AG08395 (cell line): ENCODE measurements at regions not wholly inside any gene's neighbourhood (a gene's known extent, or its start where the extent isn't known, plus 50 kb on each side); places are given as distances from the start of the nearest gene placed in this dataset.
A peak's percentile ranks its signal among the peaks of the same experiment; 100 is the strongest.
"Not testable (repeated sequence)": the region's sequence is repeated elsewhere in the genome, so short reads cannot be mapped to it uniquely, and the experiment has no call there.

Experiments used
- DNase-seq: peaks from one replicate; pipeline ENCODE4 v3.0.0; 2012; ENCODE audit warnings: mixed read lengths, low spot score

DNA sequence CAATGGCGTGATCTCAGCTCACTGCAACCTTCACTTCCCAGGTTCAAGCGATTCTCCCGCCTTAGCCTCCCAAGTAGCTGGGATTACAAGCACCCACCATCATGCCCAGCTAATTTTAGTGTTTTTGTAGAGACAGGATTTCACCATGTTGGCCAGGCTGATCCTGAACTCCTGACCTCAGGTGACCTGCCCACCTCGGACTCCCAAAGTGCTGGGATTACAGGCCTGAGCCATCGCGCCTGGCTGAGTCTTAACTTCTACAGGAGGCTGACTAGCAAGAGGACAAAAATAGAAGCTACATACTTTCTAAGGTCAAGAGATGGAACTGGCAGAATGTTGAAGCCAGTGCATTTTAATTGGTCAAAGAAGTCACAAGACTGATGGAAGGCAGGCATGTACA lies 2296.2 kb upstream of the RAG2 start:
- not testable (repeated sequence) for DNase-seq

DNA sequence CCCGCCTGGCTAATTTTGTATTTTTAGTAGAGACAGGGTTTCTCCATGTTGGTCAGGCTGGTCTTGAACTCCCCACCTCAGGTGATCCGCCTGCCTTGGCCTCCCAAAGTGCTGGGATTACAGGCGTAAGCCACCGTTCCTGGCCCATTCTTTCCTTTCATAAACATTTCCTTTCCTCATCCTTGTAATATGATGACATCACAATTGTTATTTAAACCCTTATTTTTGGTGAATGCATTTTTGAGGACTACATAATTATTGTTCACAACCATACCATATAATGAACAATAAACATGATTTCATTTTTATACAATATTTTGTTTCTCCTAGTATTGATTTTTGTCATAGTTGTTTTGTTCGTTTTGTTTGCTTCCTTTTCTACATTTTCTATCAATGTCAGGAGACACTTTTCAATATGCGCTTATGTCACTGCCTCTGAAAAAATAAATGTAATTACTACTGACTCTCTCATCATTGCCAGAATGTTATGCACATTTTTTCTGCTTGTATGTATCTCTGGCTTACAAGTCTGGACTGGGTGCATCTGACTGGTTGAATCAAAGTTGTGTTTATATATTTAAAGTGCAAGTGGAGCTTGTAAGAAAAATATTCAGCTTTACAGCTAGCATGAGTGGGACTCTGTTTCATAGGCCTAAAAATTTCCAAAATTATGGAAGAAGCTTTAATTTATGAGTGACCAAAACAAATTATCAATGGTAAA lies 2286.3 kb upstream of the RAG2 start:
- DNase-seq = no peak

GRCh38 chr11:38867338-38867737 lies 2269.3 kb upstream of the RAG2 start:
- no peak for DNase-seq

- DNase-seq = no peak
Measured at GRCh38 chr11:38865922-38866321, 2267.9 kb upstream of the RAG2 start.

DNA sequence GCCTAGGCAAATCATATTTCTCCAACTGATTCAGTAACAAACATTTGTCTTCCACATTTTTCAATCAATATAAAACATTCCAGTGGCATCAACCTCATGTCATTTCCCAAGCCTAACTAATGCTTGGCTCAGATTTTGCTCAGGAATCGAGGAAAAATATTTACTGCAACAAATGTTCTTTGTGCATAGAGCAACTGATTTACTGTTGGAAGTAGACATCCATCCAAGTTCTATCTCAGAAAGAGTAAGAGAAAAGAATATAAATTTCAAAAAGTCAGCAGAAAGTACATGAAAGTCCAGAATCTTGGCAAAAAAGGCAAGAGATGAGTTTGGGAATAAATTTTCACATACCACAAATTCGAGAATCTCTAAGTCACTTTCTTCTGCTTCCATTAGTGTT lies 2245.0 kb upstream of the RAG2 start:
- no peak for DNase-seq

DNA sequence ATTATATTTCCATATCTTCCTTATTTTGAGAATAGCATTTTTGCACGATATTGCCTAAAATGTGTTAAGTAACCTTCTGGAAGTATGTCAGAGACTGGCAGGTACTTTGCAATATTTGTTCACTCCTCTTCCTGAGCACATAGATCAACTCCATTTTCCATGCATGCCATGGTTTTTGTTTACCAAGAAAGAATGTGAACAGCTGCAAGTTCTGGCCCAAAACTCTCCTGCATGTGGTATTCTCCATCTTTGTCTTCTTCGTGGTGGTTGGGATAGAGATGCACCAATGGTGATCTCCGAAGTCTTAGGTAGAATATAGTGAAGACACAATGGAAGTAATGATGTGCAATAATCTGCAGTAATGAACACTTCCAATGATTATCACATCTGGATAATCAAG lies 2241.0 kb upstream of the RAG2 start:
- no peak for DNase-seq

DNA sequence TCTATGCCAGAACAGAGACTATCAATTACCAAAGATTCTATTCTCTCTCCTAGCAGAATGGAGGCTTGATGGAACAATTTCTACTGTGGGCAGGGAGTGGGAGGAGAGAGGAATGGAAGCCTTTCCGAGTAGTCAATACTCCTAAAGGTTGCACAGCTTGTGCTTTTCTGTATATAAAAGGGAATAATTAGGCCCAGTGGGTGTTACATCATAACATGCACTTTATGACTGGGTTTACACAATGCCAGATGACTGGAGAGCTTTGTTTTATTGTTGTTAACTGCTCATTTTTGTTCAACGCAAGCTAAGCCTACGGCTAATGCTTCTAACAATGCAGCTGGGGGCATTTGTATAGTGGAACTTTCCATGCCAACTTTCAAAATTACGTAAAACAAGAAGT lies 2237.9 kb upstream of the RAG2 start:
- DNase-seq = no peak

- no peak for DNase-seq
Measured at GRCh38 chr11:38824573-38824972, 2226.5 kb upstream of the RAG2 start.

DNA sequence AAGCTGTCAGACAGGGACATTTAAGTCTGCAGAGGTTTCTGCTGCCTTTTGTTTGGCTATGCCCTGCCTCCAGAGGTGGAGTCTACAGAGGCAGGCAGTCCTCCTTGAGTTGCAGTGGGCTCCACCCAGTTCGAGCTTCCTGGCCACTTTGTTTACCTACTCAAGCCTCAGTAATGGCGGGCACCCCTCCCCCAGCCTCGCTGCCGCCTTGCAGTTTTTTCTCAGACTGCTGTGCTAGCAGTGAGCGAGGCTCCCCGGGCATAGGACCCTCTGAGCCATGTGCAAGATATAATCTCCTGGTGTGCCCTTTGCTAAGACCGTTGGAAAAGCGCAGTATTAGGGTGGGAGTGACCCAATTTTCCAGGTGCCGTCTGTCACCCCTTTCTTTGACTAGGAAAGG lies 2223.8 kb upstream of the RAG2 start:
- not testable (repeated sequence) for DNase-seq

GRCh38 chr11:38819981-38820380 lies 2221.9 kb upstream of the RAG2 start:
- no peak for DNase-seq

DNA sequence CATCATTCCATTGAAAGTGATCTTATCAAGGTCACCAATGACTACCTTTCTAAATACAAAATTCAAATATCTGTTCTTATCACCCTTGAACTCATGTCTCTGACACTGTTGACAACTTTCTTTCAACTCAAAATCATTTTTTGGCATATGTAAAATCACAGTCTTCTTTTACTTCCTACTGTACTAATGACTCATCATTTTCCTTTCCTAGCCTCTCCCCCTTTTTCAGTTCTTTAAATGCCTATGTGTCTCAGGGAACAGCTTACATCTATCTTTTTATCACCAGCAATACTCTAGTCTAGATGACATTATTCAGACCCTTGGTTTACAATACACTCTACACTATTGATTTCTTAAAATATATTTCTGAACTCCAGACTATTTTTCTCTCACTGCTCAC lies 2220.7 kb upstream of the RAG2 start:
- DNase-seq = no peak

DNA sequence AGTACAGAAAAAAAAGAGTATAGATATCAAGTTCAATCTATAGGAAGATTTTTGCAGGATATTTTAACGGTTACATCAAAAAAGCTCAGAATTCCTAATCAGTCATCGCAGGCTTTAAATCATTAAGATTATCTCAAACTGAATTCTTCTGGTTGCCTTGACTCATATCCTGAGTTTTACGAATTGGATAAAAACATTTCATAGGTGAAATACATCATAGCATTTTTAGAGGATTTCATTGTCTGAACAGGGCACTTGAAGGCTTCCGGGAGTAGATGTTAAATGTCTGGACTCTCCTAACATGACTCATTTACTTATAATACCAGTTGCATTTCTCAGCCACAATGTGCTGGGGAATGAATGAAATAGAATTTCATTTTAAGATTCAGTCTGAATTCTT lies 2216.6 kb upstream of the RAG2 start:
- no peak for DNase-seq

- no peak for DNase-seq
Measured at GRCh38 chr11:38809521-38809920, 2211.5 kb upstream of the RAG2 start.

DNA sequence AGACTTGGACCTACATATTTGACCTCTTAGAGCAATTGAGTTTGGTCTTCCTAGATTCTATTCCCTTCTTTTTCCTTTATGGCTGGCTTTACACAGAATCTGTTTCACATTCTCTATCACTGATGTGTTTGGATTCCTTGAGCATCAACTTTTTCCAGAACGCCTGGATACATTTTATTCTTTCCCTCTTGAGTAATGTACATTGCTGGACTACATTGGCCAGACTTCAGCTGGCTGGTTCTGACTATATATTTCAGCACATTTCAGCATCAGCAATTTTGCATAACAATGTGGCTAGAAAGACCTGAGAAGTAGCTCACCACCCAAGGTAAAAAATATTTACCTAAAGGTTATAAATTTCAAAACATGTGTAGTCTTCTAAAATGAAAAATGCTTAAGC lies 2198.2 kb upstream of the RAG2 start:
- no peak for DNase-seq

DNA sequence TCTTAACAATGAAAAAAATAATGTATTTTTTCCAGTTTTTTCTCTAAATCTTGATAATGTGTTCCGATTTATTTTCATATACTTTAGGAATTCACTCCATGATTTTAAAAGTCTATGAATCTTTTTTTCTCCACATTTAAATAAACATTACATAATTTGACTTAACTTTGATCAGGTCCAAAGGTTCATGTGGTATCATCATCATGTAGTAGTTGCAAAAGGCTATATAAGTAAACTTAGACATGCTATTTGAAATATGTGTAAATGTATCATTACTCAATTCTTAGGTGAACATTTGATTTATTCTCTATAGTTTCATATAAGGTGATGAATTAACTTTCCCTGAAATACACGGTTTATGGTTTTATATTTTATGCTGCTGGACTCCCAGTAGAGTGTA lies 2197.0 kb upstream of the RAG2 start:
- DNase-seq = no peak

DNA sequence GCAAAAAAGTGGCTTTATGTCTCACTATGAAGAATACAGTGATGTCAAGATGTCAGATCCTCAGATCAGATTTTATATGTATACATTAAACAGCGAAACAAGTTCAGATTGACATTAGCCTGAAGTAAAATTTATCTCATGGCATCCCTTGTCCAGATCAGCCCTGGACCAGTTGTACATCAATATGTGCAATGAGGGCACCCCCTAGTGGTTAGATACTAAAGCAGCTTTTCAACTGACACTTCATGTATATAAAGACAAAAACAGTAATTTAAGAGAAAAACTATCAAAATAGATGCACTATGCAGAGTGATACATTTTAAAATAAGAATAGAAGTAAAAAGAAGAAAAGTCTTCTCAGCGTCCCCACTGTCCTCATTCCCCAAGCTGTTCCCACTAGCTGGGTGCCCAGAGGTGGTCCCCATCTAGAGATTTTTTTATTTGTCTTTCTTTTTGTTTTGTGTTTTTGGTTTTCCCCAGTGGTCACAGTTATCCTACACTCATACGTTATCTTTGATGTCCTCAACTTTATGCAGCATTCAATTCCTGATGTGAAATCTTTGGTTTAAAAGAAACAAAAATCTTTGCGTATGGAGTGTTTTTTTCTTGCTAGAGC lies 2193.4 kb upstream of the RAG2 start:
- DNase-seq = peak; percentile 9

DNA sequence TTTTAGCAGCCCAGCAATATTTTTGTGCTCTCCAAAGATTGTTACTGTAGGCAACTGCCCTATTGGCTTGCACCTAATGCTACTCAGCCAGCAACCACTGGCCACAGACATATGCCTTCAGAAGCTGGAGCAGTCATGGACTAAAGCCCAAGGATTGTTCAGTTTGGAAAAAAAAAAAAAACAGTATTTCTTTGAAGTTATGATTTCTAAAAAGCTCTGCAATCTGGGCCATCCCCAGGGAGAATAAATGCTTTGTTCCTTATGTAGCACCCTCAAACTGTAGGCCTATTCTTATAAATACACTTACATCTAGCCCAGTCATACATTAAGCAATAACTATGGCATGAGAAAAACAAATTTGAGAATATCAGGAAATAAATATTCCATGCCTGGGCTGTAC lies 2190.5 kb upstream of the RAG2 start:
- no peak for DNase-seq

DNA sequence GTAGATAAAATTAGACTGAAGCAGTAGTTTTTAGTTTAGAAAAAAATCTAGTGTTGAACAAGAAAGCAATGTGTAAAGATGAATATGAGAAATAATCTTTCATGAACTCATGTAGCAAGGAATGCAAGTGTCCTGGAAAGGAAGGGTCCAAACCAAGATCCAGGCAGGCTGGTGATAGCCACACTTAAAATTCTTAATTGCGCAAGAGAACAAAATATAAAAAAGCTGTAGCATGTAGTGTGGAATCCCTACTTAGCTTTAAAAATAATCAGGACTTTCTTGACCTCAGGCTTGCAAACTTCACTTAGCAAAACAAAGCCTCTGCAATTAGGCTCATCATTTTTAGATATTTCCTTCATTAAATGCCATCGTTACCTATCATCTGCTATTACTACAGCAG lies 2186.1 kb upstream of the RAG2 start:
- DNase-seq = no peak

GRCh38 chr11:38766796-38767195 lies 2168.8 kb upstream of the RAG2 start:
- DNase-seq = no peak

DNA sequence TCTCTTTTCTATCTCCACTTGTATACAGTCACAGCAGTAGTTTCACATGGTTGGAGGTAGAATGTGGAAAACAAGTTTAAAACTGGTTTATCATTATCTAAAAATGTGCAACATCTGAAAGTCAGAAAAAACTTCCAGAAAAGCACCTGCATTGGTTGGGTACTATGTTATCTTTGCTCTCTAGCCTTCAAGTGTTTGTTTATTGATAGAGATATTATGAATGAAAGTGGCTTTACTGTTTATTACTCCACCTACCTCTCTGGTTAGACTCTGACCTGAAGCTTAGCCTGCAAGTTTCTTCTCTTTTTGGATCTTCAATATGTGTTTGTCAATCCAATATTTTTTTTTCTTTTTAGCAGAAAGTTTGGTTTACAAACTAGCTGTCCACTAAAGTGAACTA lies 2161.4 kb upstream of the RAG2 start:
- DNase-seq = no peak

DNA sequence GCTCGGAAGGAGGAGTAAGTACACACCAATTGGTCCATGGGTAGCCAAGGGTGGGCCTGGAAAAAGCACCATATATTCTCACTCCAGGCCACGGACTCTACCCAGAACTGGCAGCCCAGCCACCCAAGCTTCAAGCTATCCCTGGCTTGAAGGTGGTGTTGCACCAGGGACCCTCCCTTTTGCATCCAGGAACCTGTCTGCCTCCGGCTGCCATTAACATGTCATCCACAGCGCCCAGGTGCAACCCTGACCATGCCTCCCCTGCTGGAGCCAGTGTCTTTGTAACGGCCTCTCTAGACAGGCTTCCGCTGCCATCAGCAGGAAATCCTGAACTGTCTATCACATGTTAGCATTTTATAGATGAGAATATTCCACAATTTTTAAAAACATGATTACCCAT lies 2158.5 kb upstream of the RAG2 start:
- no peak for DNase-seq

GRCh38 chr11:38751421-38751820 lies 2153.4 kb upstream of the RAG2 start:
- DNase-seq = no peak

DNA sequence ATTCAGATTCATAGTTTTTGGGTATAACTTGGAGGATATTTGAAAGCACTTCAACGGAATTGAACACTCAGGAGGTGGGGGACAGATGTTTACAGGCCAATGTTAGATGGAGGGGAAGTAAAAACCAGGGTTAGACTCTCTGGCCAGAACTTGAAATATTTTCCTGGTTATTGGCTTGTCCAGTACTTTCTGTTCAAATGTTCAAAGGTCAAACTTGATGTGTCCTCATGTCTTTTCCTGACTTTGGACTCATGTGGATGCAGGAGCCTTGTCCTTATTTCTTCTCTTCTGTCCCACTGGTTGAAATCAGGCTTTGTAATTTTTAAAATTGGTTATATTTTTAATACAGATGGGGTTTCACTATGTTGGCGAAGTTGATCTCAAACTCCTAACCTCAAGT lies 2148.5 kb upstream of the RAG2 start:
- not testable (repeated sequence) for DNase-seq

DNA sequence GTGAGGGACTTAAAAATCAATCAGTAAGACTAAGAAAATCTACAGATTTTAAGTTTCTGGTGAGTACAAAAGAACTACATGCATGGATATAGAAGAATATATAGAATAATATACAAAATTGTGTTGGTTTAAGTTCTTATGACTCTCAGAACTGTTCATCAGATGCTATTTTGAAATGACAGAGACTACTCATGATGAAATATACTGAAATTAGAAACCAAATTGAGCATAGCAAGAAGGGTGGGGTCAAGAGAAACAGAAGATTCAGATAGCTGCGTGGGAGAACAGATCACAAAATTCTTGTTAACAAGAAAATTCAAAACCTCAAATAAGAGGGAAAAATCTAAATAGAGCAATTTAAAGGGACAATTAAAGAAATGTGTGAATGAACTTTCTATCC lies 2125.3 kb upstream of the RAG2 start:
- no peak for DNase-seq
